Thyroid gland (tissue), 4 donors: ENCODE measurements at regions not wholly inside any gene's neighbourhood (a gene's known extent, or its start where the extent isn't known, plus 50 kb on each side); places are given as distances from the start of the nearest gene placed in this dataset.

Source experiments
- POLR2A ChIP-seq, 2 donors: fragments of 450-650 bp; IDR thresholded peaks; one replicate each; pipeline ENCODE4 v1.6.1; 2017; ENCODE audit warnings: antibody characterized with exemption in 2 of 2, mild to moderate bottlenecking in 2 of 2, moderate library complexity in 1 of 2
- TF ChIP-seq, protein P1 (sequence below), 6 experiments: fragments of 200-600 bp in 3 of 6; fragments of 450-650 bp in 3 of 6; sonication (generic) in 3 of 6; IDR thresholded peaks; one replicate each; pipeline ENCODE4 v1.5.1; 2016 to 2019; ENCODE audit warnings: antibody characterized with exemption in 6 of 6, mild to moderate bottlenecking in 2 of 6, inconsistent platforms in 1 of 6, moderate library complexity in 1 of 6

GRCh38 chr9:34823778-34824177, 113.8 kb upstream of the CCL21 start:
- TF ChIP-seq, protein P1, sequence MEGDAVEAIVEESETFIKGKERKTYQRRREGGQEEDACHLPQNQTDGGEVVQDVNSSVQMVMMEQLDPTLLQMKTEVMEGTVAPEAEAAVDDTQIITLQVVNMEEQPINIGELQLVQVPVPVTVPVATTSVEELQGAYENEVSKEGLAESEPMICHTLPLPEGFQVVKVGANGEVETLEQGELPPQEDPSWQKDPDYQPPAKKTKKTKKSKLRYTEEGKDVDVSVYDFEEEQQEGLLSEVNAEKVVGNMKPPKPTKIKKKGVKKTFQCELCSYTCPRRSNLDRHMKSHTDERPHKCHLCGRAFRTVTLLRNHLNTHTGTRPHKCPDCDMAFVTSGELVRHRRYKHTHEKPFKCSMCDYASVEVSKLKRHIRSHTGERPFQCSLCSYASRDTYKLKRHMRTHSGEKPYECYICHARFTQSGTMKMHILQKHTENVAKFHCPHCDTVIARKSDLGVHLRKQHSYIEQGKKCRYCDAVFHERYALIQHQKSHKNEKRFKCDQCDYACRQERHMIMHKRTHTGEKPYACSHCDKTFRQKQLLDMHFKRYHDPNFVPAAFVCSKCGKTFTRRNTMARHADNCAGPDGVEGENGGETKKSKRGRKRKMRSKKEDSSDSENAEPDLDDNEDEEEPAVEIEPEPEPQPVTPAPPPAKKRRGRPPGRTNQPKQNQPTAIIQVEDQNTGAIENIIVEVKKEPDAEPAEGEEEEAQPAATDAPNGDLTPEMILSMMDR (IDR thresholded peaks at IDR 0.05) = no peak
- TF ChIP-seq POLR2A (IDR thresholded peaks at IDR 0.05) = no peak
